MM.1S (cell line): ENCODE measurements at regions not wholly inside any gene's neighbourhood (a gene's known extent, or its start where the extent isn't known, plus 50 kb on each side); places are given as distances from the start of the nearest gene placed in this dataset.

ENCODE experiments used
- CTCF ChIP-seq: fragments of 300-600 bp; sonication (generic); IDR thresholded peaks from 2 replicates; pipeline ENCODE4 v1.5.1; 2016; ENCODE audit warnings: antibody characterized with exemption, low read length, mixed read lengths
- EZH2 ChIP-seq: fragments of 300-600 bp; sonication (generic); optimal IDR thresholded peaks from 2 replicates; pipeline ENCODE3; 2017; ENCODE audit warnings: low read depth, mild to moderate bottlenecking, antibody characterized with exemption, low read length, mixed read lengths

GRCh38 chr1:194277927-194278326, 1091.5 kb upstream of the B3GALT2 start:
- TF ChIP-seq CTCF (no peak), EZH2 (no peak)
